MM.1S (cell line): ENCODE measurements at regions not wholly inside any gene's neighbourhood (a gene's known extent, or its start where the extent isn't known, plus 50 kb on each side); places are given as distances from the start of the nearest gene placed in this dataset.

Experiments used
- DNase-seq: peaks from one replicate; pipeline ENCODE4 v3.0.0-alpha.2; 2015
- H2AFZ ChIP-seq: fragments of 300-600 bp; sonication (generic); 2 replicates; pipeline ENCODE4 v1.6.0; 2016; ENCODE audit warnings: antibody characterized with exemption, low read length
- H3F3A ChIP-seq: fragments of 300-600 bp; sonication (generic); 2 replicates; pipeline ENCODE4 v1.6.1; 2016; ENCODE audit warnings: mild to moderate bottlenecking, antibody characterized with exemption, low read length, moderate library complexity, mixed read lengths; ENCODE audit not compliant: insufficient read depth
- H3K27ac ChIP-seq: fragments of 300-600 bp; sonication (generic); 2 replicates; pipeline ENCODE4 v1.5.1; 2016; ENCODE audit warnings: mild to moderate bottlenecking, low read length
- H3K27me3 ChIP-seq: fragments of 300-600 bp; sonication (generic); replicated peaks from 2 replicates; pipeline ENCODE4 v1.6.0; 2016; ENCODE audit warnings: low read length; ENCODE audit not compliant: insufficient read depth
- H3K36me3 ChIP-seq: fragments of 300-600 bp; sonication (generic); replicated peaks from 2 replicates; pipeline ENCODE4 v1.6.1; 2016; ENCODE audit warnings: mild to moderate bottlenecking, low read length, mixed read lengths; ENCODE audit not compliant: insufficient read depth
- H3K4me1 ChIP-seq: fragments of 300-600 bp; sonication (generic); 2 replicates; pipeline ENCODE4 v1.6.1; 2016; ENCODE audit warnings: low read length, mixed read lengths
- H3K4me2 ChIP-seq: fragments of 300-600 bp; sonication (generic); 2 replicates; pipeline ENCODE4 v1.6.0; 2016; ENCODE audit warnings: low read depth, low read length
- H3K4me3 ChIP-seq: fragments of 300-600 bp; sonication (generic); 2 replicates; pipeline ENCODE4 v1.5.1; 2016; ENCODE audit warnings: low read length, mixed read lengths
- H3K79me2 ChIP-seq: fragments of 300-600 bp; sonication (generic); 2 replicates; pipeline ENCODE4 v1.6.1; 2016; ENCODE audit warnings: mixed run types, low read length, mixed read lengths
- H3K9ac ChIP-seq: fragments of 300-600 bp; sonication (generic); 2 replicates; pipeline ENCODE4 v1.6.1; 2016; ENCODE audit warnings: low read length, mixed read lengths
- H3K9me2 ChIP-seq: fragments of 300-600 bp; sonication (generic); replicated peaks from 2 replicates; pipeline ENCODE4 v1.6.1; 2016; ENCODE audit warnings: mild to moderate bottlenecking, low read length, mixed read lengths; ENCODE audit not compliant: insufficient read depth
- H3K9me3 ChIP-seq: fragments of 300-600 bp; sonication (generic); replicated peaks from 2 replicates; pipeline ENCODE4 v1.6.1; 2016; ENCODE audit warnings: mild to moderate bottlenecking, low read length, mixed read lengths; ENCODE audit not compliant: insufficient read depth
- H4K20me1 ChIP-seq: fragments of 300-600 bp; sonication (generic); 2 replicates; pipeline ENCODE4 v1.6.1; 2016; ENCODE audit warnings: mild to moderate bottlenecking, low read length, moderate library complexity, mixed read lengths; ENCODE audit not compliant: insufficient read depth
- EZH2 ChIP-seq: fragments of 300-600 bp; sonication (generic); optimal IDR thresholded peaks from 2 replicates; pipeline ENCODE3; 2017; ENCODE audit warnings: low read depth, mild to moderate bottlenecking, antibody characterized with exemption, low read length, mixed read lengths
- EZH2phosphoT487 ChIP-seq: fragments of 300-600 bp; sonication (generic); IDR thresholded peaks from 2 replicates; pipeline ENCODE4 v1.6.1; 2018; ENCODE audit warnings: antibody characterized with exemption, low read length
- TF ChIP-seq, protein P1 (sequence below): fragments of 300-600 bp; sonication (generic); IDR thresholded peaks from 2 replicates; pipeline ENCODE4 v1.5.1; 2016; ENCODE audit warnings: antibody characterized with exemption, low read length, mixed read lengths

DNA sequence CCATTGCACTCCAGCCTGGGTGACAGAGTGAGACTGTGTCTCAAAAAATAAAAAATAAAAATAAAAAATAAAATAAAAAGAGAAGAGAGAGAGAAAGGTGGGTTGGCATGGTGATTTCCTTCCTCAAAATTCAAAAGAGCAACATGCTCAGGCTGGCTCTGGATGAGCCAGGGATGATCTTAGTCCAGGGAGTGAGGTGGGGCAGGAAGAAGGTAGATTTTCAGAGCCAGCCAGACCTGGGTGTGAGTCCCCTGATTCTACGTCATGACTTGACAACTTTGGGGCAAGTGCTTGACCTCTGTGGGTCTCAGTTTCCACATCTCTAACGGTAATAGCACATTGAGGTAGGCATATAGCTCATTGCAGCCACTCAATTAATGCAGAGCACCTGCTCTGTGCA, 109.4 kb upstream of the CTBP2 start:
- no peaks in the 10 kb centered on the region for H3K9me2 ChIP-seq
- H3K27me3 ChIP-seq = peaks cover 10% of the 10 kb centered on the region
- H2AFZ ChIP-seq = no peak overlapping the region
- H3K9ac ChIP-seq = no peak overlapping the region
- no peak overlapping the region for H3K4me2 ChIP-seq
- no peaks in the 10 kb centered on the region for H3K36me3 ChIP-seq
- H3K79me2 ChIP-seq = no peaks in the 10 kb centered on the region
- H3K27ac ChIP-seq = no peak overlapping the region
- H3K4me3 ChIP-seq = no peak overlapping the region
- no peaks in the 10 kb centered on the region for H3F3A ChIP-seq
- no peaks in the 10 kb centered on the region for H3K4me1 ChIP-seq
- no peak for DNase-seq
- no peaks in the 10 kb centered on the region for H4K20me1 ChIP-seq
- TF ChIP-seq EZH2 = no peak
- TF ChIP-seq EZH2phosphoT487 = no peak
- TF ChIP-seq, protein P1, sequence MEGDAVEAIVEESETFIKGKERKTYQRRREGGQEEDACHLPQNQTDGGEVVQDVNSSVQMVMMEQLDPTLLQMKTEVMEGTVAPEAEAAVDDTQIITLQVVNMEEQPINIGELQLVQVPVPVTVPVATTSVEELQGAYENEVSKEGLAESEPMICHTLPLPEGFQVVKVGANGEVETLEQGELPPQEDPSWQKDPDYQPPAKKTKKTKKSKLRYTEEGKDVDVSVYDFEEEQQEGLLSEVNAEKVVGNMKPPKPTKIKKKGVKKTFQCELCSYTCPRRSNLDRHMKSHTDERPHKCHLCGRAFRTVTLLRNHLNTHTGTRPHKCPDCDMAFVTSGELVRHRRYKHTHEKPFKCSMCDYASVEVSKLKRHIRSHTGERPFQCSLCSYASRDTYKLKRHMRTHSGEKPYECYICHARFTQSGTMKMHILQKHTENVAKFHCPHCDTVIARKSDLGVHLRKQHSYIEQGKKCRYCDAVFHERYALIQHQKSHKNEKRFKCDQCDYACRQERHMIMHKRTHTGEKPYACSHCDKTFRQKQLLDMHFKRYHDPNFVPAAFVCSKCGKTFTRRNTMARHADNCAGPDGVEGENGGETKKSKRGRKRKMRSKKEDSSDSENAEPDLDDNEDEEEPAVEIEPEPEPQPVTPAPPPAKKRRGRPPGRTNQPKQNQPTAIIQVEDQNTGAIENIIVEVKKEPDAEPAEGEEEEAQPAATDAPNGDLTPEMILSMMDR = no peak
- no peaks in the 10 kb centered on the region for H3K9me3 ChIP-seq

DNA sequence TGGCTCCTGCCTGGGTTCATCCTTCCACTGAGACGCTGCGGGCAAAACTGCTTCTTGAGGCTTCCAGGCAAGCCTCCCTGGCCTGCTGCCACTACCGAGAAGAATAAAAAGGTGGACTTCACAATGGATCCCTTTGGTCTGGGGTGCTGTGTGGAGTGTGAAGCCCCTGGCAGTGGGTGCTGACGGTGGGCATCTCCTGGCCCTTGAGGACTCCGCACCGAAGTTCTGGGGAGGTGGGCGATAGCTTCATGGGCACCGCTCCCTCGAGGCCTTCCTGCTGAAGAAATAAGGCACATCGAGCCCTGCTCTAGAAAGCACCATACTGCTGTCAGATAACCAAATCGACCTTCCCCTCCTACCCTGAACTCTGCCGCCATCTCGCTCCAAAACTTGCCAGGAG, 106.6 kb upstream of the CTBP2 start:
- Histone ChIP-seq H3K9me3 (no peaks in the 10 kb centered on the region), H3K9ac (no peak overlapping the region), H3K79me2 (no peaks in the 10 kb centered on the region), H3K9me2 (no peaks in the 10 kb centered on the region), H3K27ac (no peak overlapping the region), H3K4me2 (no peak overlapping the region), H3K4me3 (no peak overlapping the region), H3K27me3 (peaks cover 10% of the 10 kb centered on the region), H3F3A (no peaks in the 10 kb centered on the region), H2AFZ (no peak overlapping the region), H4K20me1 (no peaks in the 10 kb centered on the region), H3K4me1 (no peaks in the 10 kb centered on the region), H3K36me3 (no peaks in the 10 kb centered on the region)
- TF ChIP-seq, protein P1 = no peak
- TF ChIP-seq EZH2 (no peak), EZH2phosphoT487 (no peak)
- no peak for DNase-seq

DNA sequence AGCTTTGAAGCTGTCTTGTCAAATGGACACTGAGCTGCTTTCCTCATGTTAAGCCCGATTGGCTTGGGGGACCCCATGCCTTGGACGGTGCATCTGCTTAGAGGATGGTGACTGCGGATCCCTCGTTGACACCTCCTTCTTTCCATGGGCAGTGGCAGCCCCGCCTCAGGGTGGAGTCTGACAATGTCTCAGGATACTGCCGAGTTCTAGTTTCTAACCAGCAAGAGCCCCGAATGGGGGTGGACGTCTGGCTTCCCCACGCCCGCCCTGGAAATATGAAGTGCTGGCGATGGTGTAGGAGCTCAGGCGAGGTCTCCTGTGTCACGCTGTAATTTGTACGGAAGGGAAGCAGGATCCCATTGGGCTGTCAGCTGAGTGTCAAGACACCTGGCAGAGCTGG, 106.2 kb upstream of the CTBP2 start:
- H3K27me3 ChIP-seq = peaks cover 10% of the 10 kb centered on the region
- H3K4me1 ChIP-seq = no peaks in the 10 kb centered on the region
- H3K27ac ChIP-seq = no peak overlapping the region
- no peaks in the 10 kb centered on the region for H3K79me2 ChIP-seq
- no peak overlapping the region for H3K4me2 ChIP-seq
- no peak for DNase-seq
- no peak for TF ChIP-seq EZH2phosphoT487
- TF ChIP-seq EZH2 = no peak
- TF ChIP-seq, protein P1 = no peak
- no peak overlapping the region for H2AFZ ChIP-seq
- no peak overlapping the region for H3K9ac ChIP-seq
- H3K9me3 ChIP-seq = no peaks in the 10 kb centered on the region
- no peaks in the 10 kb centered on the region for H3F3A ChIP-seq
- H3K9me2 ChIP-seq = no peaks in the 10 kb centered on the region
- no peaks in the 10 kb centered on the region for H3K36me3 ChIP-seq
- H3K4me3 ChIP-seq = no peak overlapping the region
- H4K20me1 ChIP-seq = no peaks in the 10 kb centered on the region

DNA sequence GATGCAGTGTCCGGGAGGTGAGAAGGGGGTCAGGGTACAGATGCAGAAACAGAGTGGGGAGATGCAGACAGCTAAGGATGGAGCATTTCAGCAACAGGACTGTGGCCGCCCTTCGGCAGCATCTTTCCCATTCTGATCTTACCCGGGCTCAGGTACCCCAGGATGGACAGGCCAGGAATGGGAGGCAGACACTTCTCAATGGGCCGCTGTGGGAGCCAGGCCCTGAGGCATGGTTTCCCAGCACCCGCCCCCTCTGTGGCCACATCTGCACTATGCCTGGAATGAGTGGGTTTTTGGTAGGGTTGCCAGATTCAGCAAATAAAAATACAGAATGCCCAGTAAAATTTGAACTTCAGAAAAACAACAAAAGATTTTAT, 105.2 kb upstream of the CTBP2 start:
- TF ChIP-seq EZH2 (no peak), EZH2phosphoT487 (no peak)
- TF ChIP-seq, protein P1 = no peak
- DNase-seq = no peak
- no peak overlapping the region for H3K4me2 ChIP-seq
- no peaks in the 10 kb centered on the region for H3K9me2 ChIP-seq
- no peaks in the 10 kb centered on the region for H3K36me3 ChIP-seq
- no peak overlapping the region for H3K9ac ChIP-seq
- H3K4me1 ChIP-seq = no peaks in the 10 kb centered on the region
- no peak overlapping the region for H3K4me3 ChIP-seq
- no peak overlapping the region for H3K27ac ChIP-seq
- H4K20me1 ChIP-seq = no peaks in the 10 kb centered on the region
- no peaks in the 10 kb centered on the region for H3K79me2 ChIP-seq
- no peaks in the 10 kb centered on the region for H3F3A ChIP-seq
- peaks cover 10% of the 10 kb centered on the region for H3K27me3 ChIP-seq
- H3K9me3 ChIP-seq = no peaks in the 10 kb centered on the region
- H2AFZ ChIP-seq = no peak overlapping the region
